ENCODE measurements at regions not wholly inside any gene's neighbourhood (a gene's known extent, or its start where the extent isn't known, plus 50 kb on each side); places are given as distances from the start of the nearest gene placed in this dataset.

- FAIRE-seq (no peak), DNase-seq (ENCODE audit: insufficient read length, low spot score) (no peak)
- TF ChIP-seq POU2F2 (IDR thresholded peaks at IDR 0.05; ENCODE audit: low read depth, low read length) (no peak), POLR2AphosphoS5 (IDR thresholded peaks at IDR 0.05; ENCODE audit: low read depth, low read length) (no peak), POLR2A (IDR thresholded peaks at IDR 0.05; ENCODE audit: low read depth, low read length) (no peak), TAF1 (IDR thresholded peaks at IDR 0.05; ENCODE audit: low read depth, low read length) (no peak), PAX5 (IDR thresholded peaks at IDR 0.05; ENCODE audit: insufficient read depth, low read length, severe bottlenecking) (no peak), SPI1 (IDR thresholded peaks at IDR 0.05; ENCODE audit: low read depth, low read length) (no peak)
These were observed 191.6 kb upstream of the ID2 start for GRCh38 chr2:8490166-8490721.

GRCh38 chr2:8491296-8492027 lies 190.4 kb upstream of the ID2 start:
- no peak for DNase-seq (ENCODE audit: insufficient read length, low spot score)
- no peak for FAIRE-seq
- no peak for TF ChIP-seq POU2F2 (IDR thresholded peaks at IDR 0.05; ENCODE audit: low read depth, low read length)
- no peak for TF ChIP-seq POLR2AphosphoS5 (IDR thresholded peaks at IDR 0.05; ENCODE audit: low read depth, low read length)
- no peak for TF ChIP-seq POLR2A (IDR thresholded peaks at IDR 0.05; ENCODE audit: low read depth, low read length)
- no peak for TF ChIP-seq PAX5 (IDR thresholded peaks at IDR 0.05; ENCODE audit: insufficient read depth, low read length, severe bottlenecking)
- TF ChIP-seq SPI1 (IDR thresholded peaks at IDR 0.05; ENCODE audit: low read depth, low read length), result no peak
- no peak for TF ChIP-seq TAF1 (IDR thresholded peaks at IDR 0.05; ENCODE audit: low read depth, low read length)

- TF ChIP-seq TAF1 (IDR thresholded peaks at IDR 0.05; ENCODE audit: low read depth, low read length) (no peak), POU2F2 (IDR thresholded peaks at IDR 0.05; ENCODE audit: low read depth, low read length) (no peak), POLR2AphosphoS5 (IDR thresholded peaks at IDR 0.05; ENCODE audit: low read depth, low read length) (no peak), PAX5 (IDR thresholded peaks at IDR 0.05; ENCODE audit: insufficient read depth, low read length, severe bottlenecking) (no peak), POLR2A (IDR thresholded peaks at IDR 0.05; ENCODE audit: low read depth, low read length) (no peak), SPI1 (IDR thresholded peaks at IDR 0.05; ENCODE audit: low read depth, low read length) (no peak)
- DNase-seq (ENCODE audit: insufficient read length, low spot score) (no peak), FAIRE-seq (no peak)
These were observed 187.7 kb upstream of the ID2 start for GRCh38 chr2:8494151-8494550.

- DNase-seq (ENCODE audit: insufficient read length, low spot score), result no peak
These were observed 187.3 kb upstream of the ID2 start for GRCh38 chr2:8494589-8494988.

GRCh38 chr2:8495189-8495989 lies 186.5 kb upstream of the ID2 start:
- no peak for FAIRE-seq
- DNase-seq (ENCODE audit: insufficient read length, low spot score), result no peak
- TF ChIP-seq POLR2AphosphoS5 (IDR thresholded peaks at IDR 0.05; ENCODE audit: low read depth, low read length) (no peak), POU2F2 (IDR thresholded peaks at IDR 0.05; ENCODE audit: low read depth, low read length) (no peak), SPI1 (IDR thresholded peaks at IDR 0.05; ENCODE audit: low read depth, low read length) (no peak), PAX5 (IDR thresholded peaks at IDR 0.05; ENCODE audit: insufficient read depth, low read length, severe bottlenecking) (no peak), POLR2A (IDR thresholded peaks at IDR 0.05; ENCODE audit: low read depth, low read length) (no peak), TAF1 (IDR thresholded peaks at IDR 0.05; ENCODE audit: low read depth, low read length) (no peak)

More at GRCh38 chr2:8494589-8494988, 187.3 kb upstream of the ID2 start:
- TF ChIP-seq PAX5 (IDR thresholded peaks at IDR 0.05; ENCODE audit: insufficient read depth, low read length, severe bottlenecking) (no peak), TAF1 (IDR thresholded peaks at IDR 0.05; ENCODE audit: low read depth, low read length) (no peak), POU2F2 (IDR thresholded peaks at IDR 0.05; ENCODE audit: low read depth, low read length) (no peak), POLR2A (IDR thresholded peaks at IDR 0.05; ENCODE audit: low read depth, low read length) (no peak), POLR2AphosphoS5 (IDR thresholded peaks at IDR 0.05; ENCODE audit: low read depth, low read length) (no peak), SPI1 (IDR thresholded peaks at IDR 0.05; ENCODE audit: low read depth, low read length) (no peak)
- FAIRE-seq, result no peak

- FAIRE-seq (no peak), DNase-seq (ENCODE audit: insufficient read length, low spot score) (no peak)
- no peak for TF ChIP-seq TAF1 (IDR thresholded peaks at IDR 0.05; ENCODE audit: low read depth, low read length)
- no peak for TF ChIP-seq POLR2A (IDR thresholded peaks at IDR 0.05; ENCODE audit: low read depth, low read length)
- no peak for TF ChIP-seq PAX5 (IDR thresholded peaks at IDR 0.05; ENCODE audit: insufficient read depth, low read length, severe bottlenecking)
- TF ChIP-seq POU2F2 (IDR thresholded peaks at IDR 0.05; ENCODE audit: low read depth, low read length), result no peak
- no peak for TF ChIP-seq POLR2AphosphoS5 (IDR thresholded peaks at IDR 0.05; ENCODE audit: low read depth, low read length)
- no peak for TF ChIP-seq SPI1 (IDR thresholded peaks at IDR 0.05; ENCODE audit: low read depth, low read length)
These were observed 185.8 kb upstream of the ID2 start for GRCh38 chr2:8496079-8496478.

GRCh38 chr2:8496617-8497016 lies 185.2 kb upstream of the ID2 start:
- DNase-seq (ENCODE audit: insufficient read length, low spot score), result no peak
- FAIRE-seq, result no peak
- TF ChIP-seq POLR2AphosphoS5 (IDR thresholded peaks at IDR 0.05; ENCODE audit: low read depth, low read length) (no peak), PAX5 (IDR thresholded peaks at IDR 0.05; ENCODE audit: insufficient read depth, low read length, severe bottlenecking) (no peak), POU2F2 (IDR thresholded peaks at IDR 0.05; ENCODE audit: low read depth, low read length) (no peak), SPI1 (IDR thresholded peaks at IDR 0.05; ENCODE audit: low read depth, low read length) (no peak), POLR2A (IDR thresholded peaks at IDR 0.05; ENCODE audit: low read depth, low read length) (no peak)

- DNase-seq (ENCODE audit: insufficient read length, low spot score), result no peak
- FAIRE-seq, result no peak
- no peak for TF ChIP-seq POLR2A (IDR thresholded peaks at IDR 0.05; ENCODE audit: low read depth, low read length)
- TF ChIP-seq POU2F2 (IDR thresholded peaks at IDR 0.05; ENCODE audit: low read depth, low read length), result no peak
- TF ChIP-seq SPI1 (IDR thresholded peaks at IDR 0.05; ENCODE audit: low read depth, low read length), result no peak
- no peak for TF ChIP-seq PAX5 (IDR thresholded peaks at IDR 0.05; ENCODE audit: insufficient read depth, low read length, severe bottlenecking)
- TF ChIP-seq TAF1 (IDR thresholded peaks at IDR 0.05; ENCODE audit: low read depth, low read length), result no peak
- no peak for TF ChIP-seq POLR2AphosphoS5 (IDR thresholded peaks at IDR 0.05; ENCODE audit: low read depth, low read length)
These were observed 182.9 kb upstream of the ID2 start for GRCh38 chr2:8498994-8499393.

Measured in GM12891 (cell line).